ENCODE measurements at regions not wholly inside any gene's neighbourhood (a gene's known extent, or its start where the extent isn't known, plus 50 kb on each side); places are given as distances from the start of the nearest gene placed in this dataset.

DNA sequence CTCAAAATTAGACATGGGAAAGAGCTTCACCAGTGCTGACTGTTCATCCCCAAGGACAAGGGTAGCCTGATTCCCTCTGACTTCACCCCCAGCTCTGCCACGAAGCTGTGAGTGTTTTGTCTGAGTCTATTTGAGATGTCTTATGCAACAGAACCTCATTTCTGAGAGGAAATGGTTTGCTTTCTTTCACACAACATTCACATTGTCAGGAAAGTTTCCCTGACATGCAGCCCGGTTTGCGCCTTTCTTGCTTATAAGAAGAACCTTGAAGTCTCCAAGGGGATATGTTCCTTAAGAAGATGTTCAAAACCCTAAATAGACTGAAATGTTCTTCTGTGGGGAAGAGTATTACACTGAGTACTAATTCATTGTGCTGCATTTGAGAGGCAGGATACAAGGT, 300.5 kb upstream of the CCL2 start:
- DNase-seq (no peak), ATAC-seq (ENCODE audit: low read depth) (no peak)
- no peak overlapping the region for H3K56ac ChIP-seq (ENCODE audit: extremely low read depth, insufficient read depth, low read length)
- no peak overlapping the region for H2AK5ac ChIP-seq (ENCODE audit: low read depth, low read length)
- H4K20me1 ChIP-seq (ENCODE audit: insufficient read depth, low read length) = no peaks in the 10 kb centered on the region
- peaks cover 3% of the 10 kb centered on the region; the same call in 1 of the 2 replicates for H3K9me3 ChIP-seq (ENCODE audit: control insufficient read depth, insufficient read depth, low read length)
- POLR2A ChIA-PET (ENCODE audit: unreplicated experiment) = no interaction called here
- no CpG with 5 or more reads among the region's 3 CpGs for WGBS, 2 experiments (ENCODE audit: extremely low coverage in 2 of 2, insufficient read length in 1 of 2)
- BruUV-seq (replicated peaks) = no TSS peak
- H3K23ac ChIP-seq (ENCODE audit: low read depth, low read length) = no peak overlapping the region
- no peak overlapping the region for H3K4me2 ChIP-seq (ENCODE audit: low read depth, low read length)
- H3K4ac ChIP-seq (ENCODE audit: low read depth, low read length) = no peak overlapping the region
- H3K36me3 ChIP-seq (ENCODE audit: control insufficient read depth, insufficient read depth, low read length) = no peaks in the 10 kb centered on the region
- H3K4me3 ChIP-seq (ENCODE audit: insufficient read depth, low read depth, low read length) = no peak overlapping the region
- H2BK15ac ChIP-seq (ENCODE audit: low read depth, low read length) = no peak overlapping the region
- H2BK20ac ChIP-seq (ENCODE audit: low read depth, low read length) = no peak overlapping the region
- in situ Hi-C loops (cut with MboI; ENCODE audit: low sequenced_read_pairs) (no loop called here), dilution Hi-C loops (cut with HindIII; ENCODE audit: low sequenced_read_pairs, unreplicated experiment) (no loop called here), intact Hi-C loops (cut with micrococcal nuclease) (no loop called here)
- no peak overlapping the region for H3K27ac ChIP-seq (ENCODE audit: insufficient read depth, low read length)
- H4K91ac ChIP-seq (ENCODE audit: insufficient read depth, low read depth, low read length) = no peak overlapping the region
- H4K5ac ChIP-seq (ENCODE audit: low read depth, low read length) = no peak overlapping the region
- H2BK120ac ChIP-seq (ENCODE audit: low read depth, low read length) = no peak overlapping the region
- no peak overlapping the region for H3K9ac ChIP-seq (ENCODE audit: low read depth, low read length)
- H2AK9ac ChIP-seq (replicated peaks; ENCODE audit: low read depth, low read length, poor library complexity) = no peak overlapping the region
- no peak overlapping the region for H4K8ac ChIP-seq (ENCODE audit: low read depth in 2 of 2, low read length in 2 of 2)
- H3K14ac ChIP-seq (replicated peaks; ENCODE audit: low read depth, low read length) = no peak overlapping the region
- H2AFZ ChIP-seq (replicated peaks; ENCODE audit: low read length, poor library complexity) = no peak overlapping the region
- H3K79me1 ChIP-seq (ENCODE audit: low read depth in 1 of 2, low read length in 2 of 2) = no peaks in the 10 kb centered on the region
- no peak overlapping the region for H2BK5ac ChIP-seq (ENCODE audit: low read depth, low read length, poor library complexity, severe bottlenecking)
- H3K4me1 ChIP-seq (ENCODE audit: control insufficient read depth, insufficient read depth, low read length) = no peaks in the 10 kb centered on the region
- TF ChIP-seq RCOR1 (IDR thresholded peaks at IDR 0.05; ENCODE audit: insufficient replicate concordance, low read length) = no peak
- no peak for TF ChIP-seq MAFK (IDR thresholded peaks at IDR 0.05; ENCODE audit: low read depth, low read length)
- TF ChIP-seq, protein P1, sequence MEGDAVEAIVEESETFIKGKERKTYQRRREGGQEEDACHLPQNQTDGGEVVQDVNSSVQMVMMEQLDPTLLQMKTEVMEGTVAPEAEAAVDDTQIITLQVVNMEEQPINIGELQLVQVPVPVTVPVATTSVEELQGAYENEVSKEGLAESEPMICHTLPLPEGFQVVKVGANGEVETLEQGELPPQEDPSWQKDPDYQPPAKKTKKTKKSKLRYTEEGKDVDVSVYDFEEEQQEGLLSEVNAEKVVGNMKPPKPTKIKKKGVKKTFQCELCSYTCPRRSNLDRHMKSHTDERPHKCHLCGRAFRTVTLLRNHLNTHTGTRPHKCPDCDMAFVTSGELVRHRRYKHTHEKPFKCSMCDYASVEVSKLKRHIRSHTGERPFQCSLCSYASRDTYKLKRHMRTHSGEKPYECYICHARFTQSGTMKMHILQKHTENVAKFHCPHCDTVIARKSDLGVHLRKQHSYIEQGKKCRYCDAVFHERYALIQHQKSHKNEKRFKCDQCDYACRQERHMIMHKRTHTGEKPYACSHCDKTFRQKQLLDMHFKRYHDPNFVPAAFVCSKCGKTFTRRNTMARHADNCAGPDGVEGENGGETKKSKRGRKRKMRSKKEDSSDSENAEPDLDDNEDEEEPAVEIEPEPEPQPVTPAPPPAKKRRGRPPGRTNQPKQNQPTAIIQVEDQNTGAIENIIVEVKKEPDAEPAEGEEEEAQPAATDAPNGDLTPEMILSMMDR (conservative IDR thresholded peaks at IDR 0.05; ENCODE audit: low read depth, low read length) = no peak
- TF ChIP-seq FOS (IDR thresholded peaks at IDR 0.05; ENCODE audit: low read depth, low read length) = no peak
- TF ChIP-seq USF2 (IDR thresholded peaks at IDR 0.05; ENCODE audit: low read depth, low read length) = no peak
- TF ChIP-seq CEBPB (IDR thresholded peaks at IDR 0.05; ENCODE audit: low read depth, low read length) = no peak
- no peak for TF ChIP-seq MXI1 (IDR thresholded peaks at IDR 0.05; ENCODE audit: borderline replicate concordance, low read depth, low read length)
- no peak for TF ChIP-seq RAD21 (IDR thresholded peaks at IDR 0.05; ENCODE audit: low read length)
- CTCF ChIA-PET = no interaction called here
- H3K18ac ChIP-seq (ENCODE audit: low read depth, low read length) = no peak overlapping the region
- no peaks in the 10 kb centered on the region for H3K27me3 ChIP-seq (ENCODE audit: control insufficient read depth, insufficient read depth, low read length)
- no peaks in the 10 kb centered on the region for H3K9me1 ChIP-seq (ENCODE audit: insufficient read depth, low read length)

Measured in IMR-90 (cell line).